AG10803 (cell line): ENCODE measurements at regions not wholly inside any gene's neighbourhood (a gene's known extent, or its start where the extent isn't known, plus 50 kb on each side); places are given as distances from the start of the nearest gene placed in this dataset.

Experiments
- DNase-seq: peaks from one replicate; pipeline ENCODE4 v3.0.0; 2010; ENCODE audit warnings: low read depth
- H3K4me3 ChIP-seq: 2 replicates; pipeline ENCODE4 v1.5.1; 2011; ENCODE audit warnings: mild to moderate bottlenecking, low read length, control low read depth
- CTCF ChIP-seq: conservative IDR thresholded peaks from 2 replicates; pipeline ENCODE4 v1.5.1; 2011; ENCODE audit warnings: mild to moderate bottlenecking, low read length, control low read depth, inconsistent platforms

DNA sequence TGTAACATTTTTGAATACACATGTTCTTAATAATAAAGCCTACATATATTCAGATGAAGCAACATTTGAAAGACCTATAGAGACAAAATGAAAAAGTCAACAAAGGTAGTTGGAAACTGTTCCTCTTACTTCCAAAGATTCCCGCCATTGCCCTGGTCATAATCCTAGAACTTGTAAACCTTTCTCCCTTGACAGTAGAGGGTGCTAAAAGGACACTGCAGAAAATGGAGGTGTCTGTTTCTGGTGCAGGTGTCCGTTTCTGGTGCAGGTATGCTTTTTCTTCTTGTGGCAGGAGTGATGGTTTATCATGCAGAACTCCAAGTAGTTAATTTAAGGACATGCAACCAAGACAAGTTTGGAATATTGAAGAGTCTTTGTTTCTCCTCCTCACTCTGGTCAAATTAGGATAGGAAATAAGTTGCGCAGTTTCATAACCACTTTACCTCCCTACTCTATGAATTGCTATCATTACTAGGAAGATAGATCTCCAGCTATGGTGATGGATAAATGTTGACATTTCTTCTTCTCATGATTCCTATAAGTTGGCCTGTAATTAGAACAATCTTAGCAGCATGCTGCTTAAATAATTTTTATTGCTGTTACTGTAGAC lies 56.0 kb upstream of the FAM174A start:
- DNase-seq: peak; percentile 1
- no peak overlapping the region for H3K4me3 ChIP-seq
- TF ChIP-seq CTCF: peak; percentile 55

DNA sequence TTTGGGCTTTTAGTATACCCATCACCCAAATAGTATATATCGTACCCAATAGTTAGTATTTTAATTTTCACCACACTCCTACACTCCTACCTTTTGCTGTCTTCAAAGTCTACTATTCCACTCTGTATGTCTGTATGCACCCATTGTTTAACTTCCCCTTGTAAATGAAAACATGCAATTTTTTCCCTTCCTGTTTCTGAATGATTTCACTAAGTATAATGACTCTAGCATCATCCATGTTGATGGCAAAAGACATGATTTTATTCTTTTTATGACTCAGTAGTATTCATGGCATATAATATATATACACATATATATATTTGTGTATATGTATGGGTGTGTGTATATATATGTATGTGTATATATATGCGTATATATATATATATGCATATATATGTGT lies 63.1 kb upstream of the FAM174A start:
- DNase-seq: no peak
- H3K4me3 ChIP-seq: no peak overlapping the region
- no peak for TF ChIP-seq CTCF

GRCh38 chr5:100469767-100470166 lies 65.4 kb upstream of the FAM174A start:
- no peak overlapping the region for H3K4me3 ChIP-seq
- TF ChIP-seq CTCF: no peak
- DNase-seq: no peak

- DNase-seq: peak; percentile 57
- TF ChIP-seq CTCF: no peak
Observed at GRCh38 chr5:100464418-100464817, 70.8 kb upstream of the FAM174A start.

DNA sequence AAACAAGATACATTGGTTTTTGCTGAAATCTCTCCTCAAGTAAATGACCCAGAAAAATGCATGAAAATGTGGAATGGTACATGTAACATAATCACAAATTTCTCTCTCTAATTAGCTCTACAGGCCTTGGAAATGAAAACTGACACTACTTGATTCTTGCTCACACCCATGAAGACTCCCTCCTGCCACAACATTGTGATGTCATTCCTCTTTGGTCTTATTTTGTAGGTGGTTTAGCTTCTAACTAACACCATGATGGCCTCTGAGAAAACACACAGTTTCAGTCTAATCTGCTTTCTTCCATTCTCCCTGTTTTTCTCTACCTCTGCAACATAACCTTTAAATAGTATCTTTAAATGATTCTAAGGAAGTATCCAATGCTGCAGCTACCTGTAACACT lies 78.6 kb upstream of the FAM174A start:
- DNase-seq: no peak

More at GRCh38 chr5:100464418-100464817, 70.8 kb upstream of the FAM174A start:
- no peak overlapping the region for H3K4me3 ChIP-seq

GRCh38 chr5:100452126-100452525 lies 83.0 kb upstream of the FAM174A start:
- no peak for DNase-seq
- TF ChIP-seq CTCF: no peak

More for the DNA sequence above, 78.6 kb upstream of the FAM174A start:
- no peak overlapping the region for H3K4me3 ChIP-seq
- no peak for TF ChIP-seq CTCF

DNA sequence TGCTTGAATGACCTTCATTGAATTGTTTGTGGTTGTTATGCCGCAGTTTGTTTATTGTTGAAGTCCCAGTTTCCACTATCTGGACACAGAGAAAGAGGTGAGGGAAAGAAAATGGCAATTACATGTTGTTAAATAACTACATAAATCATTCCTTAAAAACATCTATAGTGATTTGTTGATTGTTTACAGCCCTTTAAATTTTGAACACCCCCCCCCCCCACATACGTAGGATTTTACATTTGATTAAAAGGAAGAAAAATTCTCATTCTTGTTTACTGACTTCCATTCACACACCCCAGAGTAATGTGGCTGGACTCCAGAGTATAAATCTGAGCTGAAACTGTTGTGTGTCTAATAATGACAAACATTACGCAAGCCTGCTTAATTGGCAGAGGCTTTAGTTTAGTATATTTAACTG lies 87.1 kb upstream of the FAM174A start:
- TF ChIP-seq CTCF: no peak
- no peak for DNase-seq
- no peak overlapping the region for H3K4me3 ChIP-seq

More at GRCh38 chr5:100452126-100452525, 83.0 kb upstream of the FAM174A start:
- H3K4me3 ChIP-seq: no peak overlapping the region
